ENCODE measurements at regions not wholly inside any gene's neighbourhood (a gene's known extent, or its start where the extent isn't known, plus 50 kb on each side); places are given as distances from the start of the nearest gene placed in this dataset.

DNA sequence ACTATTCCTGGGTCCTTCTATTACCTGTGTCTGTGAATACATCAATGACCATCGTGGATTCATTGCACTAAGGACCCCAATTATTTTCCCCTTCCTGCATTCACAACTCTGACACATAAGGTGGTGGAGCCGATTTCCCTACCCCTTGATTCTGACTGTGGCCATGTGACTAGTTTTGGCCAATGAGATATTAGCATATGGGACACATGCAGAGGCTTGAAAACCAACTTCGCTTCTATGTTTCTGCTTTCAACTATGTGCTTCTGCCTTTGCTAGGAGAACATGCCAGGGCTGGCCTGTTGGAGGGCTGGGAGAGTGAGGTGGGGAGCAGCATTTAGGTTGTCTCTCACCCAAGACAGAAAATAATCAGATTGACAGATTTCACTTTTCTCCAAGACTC lies 483.1 kb upstream of the JAG1 start:
- TF ChIP-seq NR3C1 (CRISPR knock-in tag; conservative IDR thresholded peaks at IDR 0.05; ENCODE audit: low read depth) (no peak), ZNF416 (CRISPR knock-in tag; IDR thresholded peaks at IDR 0.05) (no peak), ZNF317 (CRISPR knock-in tag; IDR thresholded peaks at IDR 0.05; ENCODE audit: borderline replicate concordance, low read depth) (no peak), USF1 (CRISPR knock-in tag; IDR thresholded peaks at IDR 0.05) (0 out of 2 replicates have a peak, but pooled peaks have one; percentile 42), USF2 (CRISPR knock-in tag; IDR thresholded peaks at IDR 0.05) (peak; percentile 75)
- TF ChIP-seq, protein P1, sequence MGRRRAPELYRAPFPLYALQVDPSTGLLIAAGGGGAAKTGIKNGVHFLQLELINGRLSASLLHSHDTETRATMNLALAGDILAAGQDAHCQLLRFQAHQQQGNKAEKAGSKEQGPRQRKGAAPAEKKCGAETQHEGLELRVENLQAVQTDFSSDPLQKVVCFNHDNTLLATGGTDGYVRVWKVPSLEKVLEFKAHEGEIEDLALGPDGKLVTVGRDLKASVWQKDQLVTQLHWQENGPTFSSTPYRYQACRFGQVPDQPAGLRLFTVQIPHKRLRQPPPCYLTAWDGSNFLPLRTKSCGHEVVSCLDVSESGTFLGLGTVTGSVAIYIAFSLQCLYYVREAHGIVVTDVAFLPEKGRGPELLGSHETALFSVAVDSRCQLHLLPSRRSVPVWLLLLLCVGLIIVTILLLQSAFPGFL (CRISPR knock-in tag; IDR thresholded peaks at IDR 0.05; ENCODE audit: borderline replicate concordance): no peak
- 0 out of 2 replicates have a peak, but pooled peaks cover under 1% of the 10 kb centered on the region for H3K9me3 Mint-ChIP-seq
- H3K4me1 Mint-ChIP-seq: no peaks in the 10 kb centered on the region
- no peak overlapping the region for H3K4me3 Mint-ChIP-seq
- no peak for ATAC-seq
- H3K36me3 Mint-ChIP-seq: no peaks in the 10 kb centered on the region
- DNase-seq (ENCODE audit: low spot score): no peak
- POLR2A ChIA-PET: no interaction called here
- CTCF ChIA-PET: no interaction called here
- H3K27me3 Mint-ChIP-seq (ENCODE audit: low read depth): no peaks in the 10 kb centered on the region
- no peak overlapping the region for H3K27ac Mint-ChIP-seq

GRCh38 chr20:11158146-11158545 lies 484.3 kb upstream of the JAG1 start:
- Mint-ChIP-seq H3K27ac (no peak overlapping the region), H3K36me3 (no peaks in the 10 kb centered on the region), H3K4me1 (no peaks in the 10 kb centered on the region), H3K4me3 (no peak overlapping the region), H3K27me3 (ENCODE audit: low read depth) (no peaks in the 10 kb centered on the region), H3K9me3 (no peaks in the 10 kb centered on the region)
- CTCF ChIA-PET: no interaction called here
- no peak for ATAC-seq
- POLR2A ChIA-PET: no interaction called here
- no peak for DNase-seq (ENCODE audit: low spot score)
- TF ChIP-seq EMX1 (CRISPR knock-in tag; IDR thresholded peaks at IDR 0.05) (no peak), ZNF281 (CRISPR knock-in tag; IDR thresholded peaks at IDR 0.05) (no peak), JAZF1 (CRISPR knock-in tag; IDR thresholded peaks at IDR 0.05) (no peak), ZNF138 (CRISPR knock-in tag; conservative IDR thresholded peaks at IDR 0.05) (no peak), HMGA2 (CRISPR knock-in tag; IDR thresholded peaks at IDR 0.05) (no peak), TEAD4 (CRISPR knock-in tag; IDR thresholded peaks at IDR 0.05) (no peak), FOXP4 (CRISPR knock-in tag; IDR thresholded peaks at IDR 0.05) (no peak), SMAD3 (CRISPR knock-in tag; IDR thresholded peaks at IDR 0.05; ENCODE audit: borderline replicate concordance) (no peak), NR2C2 (CRISPR knock-in tag; IDR thresholded peaks at IDR 0.05) (no peak), CBFB (CRISPR knock-in tag; IDR thresholded peaks at IDR 0.05; ENCODE audit: low read depth) (no peak), CREB1 (CRISPR knock-in tag; IDR thresholded peaks at IDR 0.05) (no peak), ZNF532 (CRISPR knock-in tag; IDR thresholded peaks at IDR 0.05; ENCODE audit: borderline replicate concordance) (no peak), MXD4 (CRISPR knock-in tag; IDR thresholded peaks at IDR 0.05; ENCODE audit: borderline replicate concordance) (no peak)
- TF ChIP-seq, protein P2, sequence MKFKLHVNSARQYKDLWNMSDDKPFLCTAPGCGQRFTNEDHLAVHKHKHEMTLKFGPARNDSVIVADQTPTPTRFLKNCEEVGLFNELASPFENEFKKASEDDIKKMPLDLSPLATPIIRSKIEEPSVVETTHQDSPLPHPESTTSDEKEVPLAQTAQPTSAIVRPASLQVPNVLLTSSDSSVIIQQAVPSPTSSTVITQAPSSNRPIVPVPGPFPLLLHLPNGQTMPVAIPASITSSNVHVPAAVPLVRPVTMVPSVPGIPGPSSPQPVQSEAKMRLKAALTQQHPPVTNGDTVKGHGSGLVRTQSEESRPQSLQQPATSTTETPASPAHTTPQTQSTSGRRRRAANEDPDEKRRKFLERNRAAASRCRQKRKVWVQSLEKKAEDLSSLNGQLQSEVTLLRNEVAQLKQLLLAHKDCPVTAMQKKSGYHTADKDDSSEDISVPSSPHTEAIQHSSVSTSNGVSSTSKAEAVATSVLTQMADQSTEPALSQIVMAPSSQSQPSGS (CRISPR knock-in tag; IDR thresholded peaks at IDR 0.05; ENCODE audit: borderline replicate concordance, low read depth): no peak
